Skeletal muscle tissue (tissue), 3 donors: ENCODE measurements at regions not wholly inside any gene's neighbourhood (a gene's known extent, or its start where the extent isn't known, plus 50 kb on each side); places are given as distances from the start of the nearest gene placed in this dataset.

Experiments
- H3K27ac ChIP-seq: one replicate; pipeline ENCODE4 v1.7.0; 2013; ENCODE audit warnings: mild to moderate bottlenecking, low read depth, low read length, inconsistent platforms
- H3K27me3 ChIP-seq, 3 donors: one replicate each; pipeline ENCODE4 v1.7.0; 2013; ENCODE audit warnings: low read length in 3 of 3; ENCODE audit not compliant: control insufficient read depth in 3 of 3, insufficient read depth in 3 of 3
- H3K36me3 ChIP-seq, 3 donors: one replicate each; pipeline ENCODE4 v1.7.0; 2013; ENCODE audit warnings: low read length in 3 of 3; ENCODE audit not compliant: control insufficient read depth in 3 of 3, insufficient read depth in 3 of 3
- H3K4me1 ChIP-seq, 3 donors: one replicate each; pipeline ENCODE4 v1.7.0; 2013; ENCODE audit warnings: low read length in 3 of 3, mild to moderate bottlenecking in 3 of 3; ENCODE audit not compliant: control insufficient read depth in 3 of 3, insufficient read depth in 3 of 3
- H3K4me3 ChIP-seq, 3 donors: one replicate each; pipeline ENCODE4 v1.7.0; 2013; ENCODE audit warnings: low read length in 3 of 3
- H3K9ac ChIP-seq, 3 donors: one replicate each; pipeline ENCODE4 v1.7.0; 2013; ENCODE audit warnings: low read length in 3 of 3, mild to moderate bottlenecking in 3 of 3, moderate library complexity in 2 of 3, low read depth in 1 of 3
- H3K9me3 ChIP-seq, 3 donors: one replicate each; pipeline ENCODE4 v1.7.0; 2013; ENCODE audit warnings: low read length in 3 of 3; ENCODE audit not compliant: control insufficient read depth in 3 of 3
- donor health status: Osteomylitis.

DNA sequence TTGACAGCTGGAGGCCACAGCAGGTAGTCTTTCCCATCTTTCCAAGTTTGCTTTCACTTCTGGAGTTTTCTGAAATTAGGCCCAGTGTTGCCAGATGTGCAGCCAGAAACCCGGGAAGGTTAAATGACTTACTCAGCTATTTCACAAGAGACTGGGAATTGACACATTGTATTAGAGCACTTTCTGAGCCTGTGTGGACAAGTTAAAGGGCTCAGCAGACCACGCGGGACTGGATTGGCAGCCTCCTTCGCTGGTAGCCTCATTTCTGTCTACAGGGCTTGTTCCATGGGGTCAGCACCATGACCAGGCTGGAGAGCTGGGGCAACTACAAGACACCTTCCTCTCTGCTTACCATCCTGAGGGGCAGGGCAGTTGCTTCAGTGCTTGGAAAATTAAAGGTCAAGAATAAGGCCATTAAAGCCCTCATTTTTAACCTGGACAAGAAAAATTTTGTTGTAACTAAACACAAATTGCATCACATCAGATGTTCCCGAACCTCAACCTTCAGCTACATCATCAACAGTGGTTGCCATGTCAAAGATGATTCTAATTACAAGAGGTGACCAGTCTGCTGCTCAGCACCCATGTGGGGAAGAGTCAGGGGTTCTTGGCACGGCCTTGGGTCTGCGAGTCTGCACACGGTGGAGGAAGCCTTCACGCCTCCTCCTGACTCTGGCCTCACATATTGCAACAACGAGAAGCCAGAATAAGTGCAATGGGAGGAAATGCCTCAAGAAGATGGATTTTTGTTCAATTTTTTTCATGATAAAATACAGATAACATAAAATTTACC lies 279.5 kb upstream of the RAB6C start:
- Histone ChIP-seq H3K9ac (no peak overlapping the region), H3K4me1 (no peaks in the 10 kb centered on the region), H3K9me3 (no peaks in the 10 kb centered on the region), H3K36me3 (no peaks in the 10 kb centered on the region), H3K4me3 (no peak overlapping the region), H3K27ac (no peak overlapping the region), H3K27me3 (no peaks in the 10 kb centered on the region)

DNA sequence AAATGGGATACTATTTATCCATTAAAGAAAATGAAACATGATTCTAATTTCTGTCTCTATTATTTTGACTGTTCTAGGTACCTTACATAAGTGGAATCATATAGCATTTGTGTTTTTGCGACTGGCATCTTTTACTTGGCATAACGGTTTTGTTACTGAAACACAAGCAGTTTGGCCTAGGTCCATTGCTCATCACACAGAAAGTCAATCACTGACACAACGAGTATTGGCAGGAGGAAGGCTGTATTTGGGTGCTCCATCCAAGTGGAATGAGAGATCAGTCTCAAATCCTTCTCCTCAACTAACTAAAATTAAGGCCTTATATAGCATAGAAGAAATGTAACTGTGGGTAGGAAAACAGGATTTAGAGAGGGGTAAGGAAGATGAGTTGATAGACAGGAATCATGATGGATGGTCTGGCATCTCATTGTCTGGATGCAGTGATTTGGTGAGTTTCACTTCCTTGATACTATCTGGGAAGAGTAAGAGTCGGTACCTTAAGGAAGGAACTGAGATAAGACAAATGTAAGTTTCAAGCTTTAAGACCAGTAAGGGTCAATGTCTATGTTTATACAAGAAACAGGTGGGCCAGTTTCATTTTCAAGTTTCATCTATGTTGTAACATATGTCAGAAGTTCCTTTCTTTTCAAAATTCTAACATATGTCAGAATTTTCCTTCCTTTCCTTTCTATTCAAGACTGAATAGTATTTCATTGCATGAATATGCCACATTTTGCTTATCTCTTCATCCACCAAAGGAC lies 276.9 kb upstream of the RAB6C start:
- no peak overlapping the region for H3K9ac ChIP-seq
- no peaks in the 10 kb centered on the region for H3K9me3 ChIP-seq
- no peaks in the 10 kb centered on the region for H3K4me1 ChIP-seq
- H3K27ac ChIP-seq, result no peak overlapping the region
- H3K36me3 ChIP-seq, result no peaks in the 10 kb centered on the region
- no peak overlapping the region for H3K4me3 ChIP-seq
- no peaks in the 10 kb centered on the region for H3K27me3 ChIP-seq

DNA sequence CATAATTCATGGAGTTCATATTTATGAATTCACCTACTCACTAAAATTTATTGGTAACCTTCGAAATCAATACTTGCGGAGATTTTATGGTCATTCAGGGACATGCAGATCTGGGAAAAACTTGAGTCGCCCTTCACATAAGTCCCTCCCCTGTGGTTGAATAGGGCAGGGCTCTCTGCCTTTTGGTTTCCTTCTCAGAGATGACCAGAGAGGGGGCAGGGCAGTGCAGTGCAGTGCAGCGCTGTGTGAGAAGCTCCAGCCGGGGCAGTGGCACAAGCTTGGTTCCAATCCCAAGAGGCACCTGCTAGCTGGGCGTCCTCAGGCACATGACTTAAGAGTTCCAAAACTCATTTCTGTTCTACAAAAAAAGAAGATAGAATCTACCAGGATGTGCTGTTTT lies 274.4 kb upstream of the RAB6C start:
- H3K9me3 ChIP-seq, result no peaks in the 10 kb centered on the region
- H3K27ac ChIP-seq, result no peak overlapping the region
- H3K4me1 ChIP-seq, result no peaks in the 10 kb centered on the region
- H3K9ac ChIP-seq, result no peak overlapping the region
- no peaks in the 10 kb centered on the region for H3K36me3 ChIP-seq
- no peak overlapping the region for H3K4me3 ChIP-seq
- H3K27me3 ChIP-seq, result peaks cover 0 to 3% (median 0%) of the 10 kb centered on the region in 3 donors

DNA sequence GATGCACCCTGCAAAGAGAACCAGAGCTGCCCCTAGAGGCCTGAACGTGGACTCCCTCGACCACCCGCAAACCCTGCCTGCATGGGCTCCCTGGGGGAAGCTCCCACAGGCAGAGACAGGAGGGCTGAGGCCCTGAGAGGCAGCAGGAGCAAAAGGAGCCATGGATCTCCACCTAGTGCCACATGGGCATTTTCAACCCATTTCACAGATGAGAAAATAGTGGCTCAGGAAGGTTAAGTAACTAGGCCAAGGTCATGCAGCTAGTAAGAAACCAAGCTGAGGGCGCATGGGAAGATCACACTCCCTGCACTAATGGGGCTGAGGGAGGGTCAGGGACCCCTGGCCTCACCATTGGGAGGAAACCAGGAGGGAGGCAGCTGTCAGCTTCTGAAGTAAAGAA lies 271.7 kb upstream of the RAB6C start:
- Histone ChIP-seq H3K9ac (no peak overlapping the region), H3K27ac (no peak overlapping the region), H3K36me3 (no peaks in the 10 kb centered on the region), H3K4me1 (no peaks in the 10 kb centered on the region), H3K4me3 (no peak overlapping the region), H3K27me3 (peaks cover 0 to 9% (median 0%) of the 10 kb centered on the region in 3 donors), H3K9me3 (no peaks in the 10 kb centered on the region)

DNA sequence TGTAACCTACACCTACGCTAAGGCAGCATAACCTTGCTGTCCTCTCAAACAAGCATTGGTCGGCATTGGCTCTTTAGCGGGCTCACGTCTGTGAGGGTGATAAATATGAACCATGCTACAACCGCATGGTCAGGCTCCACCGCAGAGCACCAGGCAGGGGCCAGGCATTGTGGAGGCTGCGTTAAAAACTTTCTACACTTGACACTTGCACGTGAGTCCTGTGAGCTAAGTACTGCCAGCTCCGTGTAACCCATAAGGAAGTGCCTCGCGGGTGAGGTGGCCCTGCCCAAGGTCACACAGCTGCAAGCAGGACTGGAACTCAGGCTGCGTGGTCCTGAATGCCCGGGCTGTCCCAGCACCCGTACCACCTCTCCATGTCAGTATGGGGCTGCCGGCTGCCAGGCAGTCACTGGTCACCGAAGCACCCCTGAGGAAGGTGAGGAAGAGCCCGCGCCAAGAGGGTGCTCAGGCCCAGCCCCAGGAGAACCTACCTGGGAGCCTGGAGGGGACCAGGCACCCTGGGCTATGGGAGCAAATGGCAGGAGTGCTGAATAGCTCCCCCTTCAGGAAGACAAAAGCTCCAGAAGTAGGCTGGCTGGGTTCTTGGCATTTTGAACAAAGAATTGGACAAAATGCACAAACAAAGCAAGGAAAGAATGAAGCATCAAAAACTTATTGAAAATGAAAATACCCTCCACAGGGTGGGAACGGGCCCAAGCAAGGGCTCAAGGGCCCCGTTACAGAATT lies 271.1 kb upstream of the RAB6C start:
- peaks cover 0 to 9% (median 0%) of the 10 kb centered on the region in 3 donors for H3K27me3 ChIP-seq
- H3K9me3 ChIP-seq, result no peaks in the 10 kb centered on the region
- H3K4me1 ChIP-seq, result no peaks in the 10 kb centered on the region
- H3K36me3 ChIP-seq, result no peaks in the 10 kb centered on the region
- H3K9ac ChIP-seq, result no peak overlapping the region
- H3K27ac ChIP-seq, result no peak overlapping the region
- H3K4me3 ChIP-seq, result no peak overlapping the region

DNA sequence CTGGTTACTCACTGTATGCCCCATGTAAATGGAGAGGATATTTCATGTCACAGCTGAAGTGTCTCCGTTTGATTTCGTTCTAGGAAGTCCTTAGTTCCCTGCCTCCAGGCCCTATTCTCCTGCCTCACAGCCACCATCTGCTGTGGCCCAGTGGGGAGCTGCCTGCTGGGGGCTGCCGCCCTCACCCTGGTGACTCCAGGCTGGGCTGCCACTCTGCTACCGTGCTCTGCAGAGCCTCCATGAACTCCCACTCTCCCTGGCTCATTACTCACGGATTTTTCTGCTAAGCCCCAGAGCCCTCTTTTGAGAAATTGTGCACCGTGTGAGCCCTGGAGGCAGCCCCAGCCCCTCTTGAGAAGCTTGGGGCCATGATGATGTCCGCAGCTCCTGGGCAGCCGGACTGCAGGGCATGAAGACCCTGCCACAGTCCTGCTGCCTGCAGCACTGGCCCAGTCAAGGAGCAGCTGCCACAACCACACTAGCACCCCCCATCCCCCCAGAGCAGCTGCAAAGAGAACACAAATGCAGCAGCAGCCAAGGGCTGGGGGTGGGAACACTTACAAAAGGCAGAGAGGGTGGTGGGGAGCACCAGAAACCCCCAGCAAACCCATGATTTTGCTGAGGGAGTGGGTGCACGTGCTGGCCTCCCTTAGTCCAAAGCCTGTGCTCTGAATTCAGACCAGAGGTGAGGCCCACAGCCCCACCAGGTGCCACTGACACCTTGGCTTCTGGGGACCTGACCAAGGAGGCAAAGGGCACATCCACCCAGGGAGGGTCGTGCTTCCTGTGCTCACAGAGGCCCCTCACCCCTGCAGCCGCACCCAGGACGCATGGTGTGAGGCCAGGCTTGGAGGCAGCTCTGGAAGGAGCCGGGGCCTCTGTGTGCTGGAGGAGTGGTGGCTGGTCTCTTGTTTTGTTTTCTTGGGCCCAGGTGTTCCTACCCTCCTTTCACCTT lies 270.2 kb upstream of the RAB6C start:
- H3K4me3 ChIP-seq, result no peak overlapping the region
- H3K4me1 ChIP-seq, result no peaks in the 10 kb centered on the region
- peaks cover 0 to 9% (median 0%) of the 10 kb centered on the region in 3 donors for H3K27me3 ChIP-seq
- no peaks in the 10 kb centered on the region for H3K36me3 ChIP-seq
- H3K27ac ChIP-seq, result no peak overlapping the region
- no peak overlapping the region for H3K9ac ChIP-seq
- H3K9me3 ChIP-seq, result no peaks in the 10 kb centered on the region

DNA sequence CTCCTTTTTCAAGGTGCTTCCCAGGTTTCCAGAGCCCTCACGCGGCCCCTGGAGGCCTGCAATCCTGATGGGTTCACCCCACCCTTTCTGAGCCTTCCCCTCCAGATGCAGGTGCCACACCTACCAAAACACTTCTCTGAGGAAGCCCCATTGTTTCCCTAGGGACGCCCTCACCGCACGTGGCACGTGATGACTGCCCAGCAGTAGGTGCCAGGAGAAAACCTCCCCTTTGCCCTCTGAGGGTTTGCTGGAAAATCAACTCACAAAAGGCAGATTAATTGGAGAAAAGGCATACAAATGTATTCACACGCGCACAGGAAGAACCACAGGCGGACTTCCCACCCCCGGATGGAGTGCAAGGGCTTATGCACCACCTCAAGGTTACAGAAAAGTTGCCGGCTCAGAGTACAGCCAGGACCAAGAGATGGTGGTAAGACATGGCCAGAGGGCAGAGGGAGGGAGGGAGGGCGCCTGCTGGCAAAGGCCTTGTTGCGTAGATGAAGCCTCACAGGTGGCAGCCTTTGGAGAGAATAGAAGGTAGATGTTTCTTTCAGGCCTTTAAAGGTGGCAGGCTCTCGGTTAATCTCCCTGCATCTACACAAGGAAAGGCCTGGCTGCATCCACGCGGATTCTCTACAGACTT lies 269.4 kb upstream of the RAB6C start:
- Histone ChIP-seq H3K9me3 (no peaks in the 10 kb centered on the region), H3K4me1 (no peaks in the 10 kb centered on the region), H3K36me3 (no peaks in the 10 kb centered on the region), H3K27ac (no peak overlapping the region), H3K27me3 (peaks cover 0 to 9% (median 0%) of the 10 kb centered on the region in 3 donors), H3K4me3 (no peak overlapping the region), H3K9ac (no peak overlapping the region)

DNA sequence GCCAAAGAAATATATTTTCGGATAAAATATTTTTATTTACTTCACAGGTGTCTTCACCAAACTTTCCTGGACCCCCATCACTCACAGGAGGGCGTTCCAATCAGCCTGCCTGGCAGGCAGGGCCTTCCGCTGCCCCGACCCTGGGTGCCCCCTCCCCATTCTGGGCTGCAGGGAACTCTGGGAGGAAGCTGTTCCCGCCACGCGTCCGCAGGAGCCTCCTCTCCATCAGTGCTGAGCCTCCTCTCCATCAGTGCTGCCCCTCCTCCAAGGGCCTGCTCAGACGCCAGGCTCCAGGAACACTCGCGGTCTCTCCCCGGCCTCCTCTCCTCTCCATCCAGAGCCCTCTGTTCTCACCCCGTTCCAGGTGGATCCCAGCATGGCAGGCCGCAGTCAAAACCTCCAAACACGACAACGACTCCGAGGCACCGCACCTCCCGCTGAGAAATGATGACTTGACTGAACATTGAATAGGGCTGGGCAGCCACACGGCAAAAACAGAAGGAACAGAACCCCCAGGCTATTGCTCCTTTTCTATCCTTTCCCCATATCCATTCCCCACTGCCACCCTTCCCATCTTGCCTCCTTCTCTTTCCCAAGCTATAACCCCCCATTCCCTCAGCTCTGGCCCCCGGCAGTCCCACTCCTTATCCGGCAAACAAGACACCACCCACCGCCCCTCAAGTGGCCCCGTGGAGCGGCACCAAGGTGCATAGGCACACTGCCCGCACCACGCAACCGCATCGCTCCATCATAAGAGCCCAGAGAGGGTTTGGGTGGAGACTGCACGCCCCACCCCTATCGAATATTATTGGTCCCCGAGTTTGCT lies 268.6 kb upstream of the RAB6C start:
- Histone ChIP-seq H3K9me3 (no peaks in the 10 kb centered on the region), H3K4me1 (no peaks in the 10 kb centered on the region), H3K4me3 (no peak overlapping the region), H3K27ac (no peak overlapping the region), H3K36me3 (no peaks in the 10 kb centered on the region), H3K27me3 (peaks cover 0 to 12% (median 3%) of the 10 kb centered on the region in 3 donors), H3K9ac (no peak overlapping the region)
